Right ventricle myocardium inferior (tissue), 1 donor: ENCODE measurements at regions not wholly inside any gene's neighbourhood (a gene's known extent, or its start where the extent isn't known, plus 50 kb on each side); places are given as distances from the start of the nearest gene placed in this dataset.
"Not testable (repeated sequence)": the region's sequence is repeated elsewhere in the genome, so short reads cannot be mapped to it uniquely, and the experiment has no call there.

Experiments used
- ATAC-seq: fragments of 200-7000 bp; cut with Tn5 transposase; one replicate; pipeline ENCODE4 v1.9.1; 2020; ENCODE audit warnings: mild to moderate bottlenecking, moderate library complexity
- DNase-seq: peaks from one replicate; pipeline ENCODE4 v3.0.0; 2021; ENCODE audit errors: missing footprints
- intact Hi-C: fragments of 100-400 bp; cut with DNase I; formaldehyde crosslinking; loops from one replicate; pipeline ENCODE4 v1.11.0; 2022
- donor health status: DM: no; HTN: yes; CAD: no; lungs with severe emphysema.

GRCh38 chr13:30816736-30817135 is 81.4 kb downstream of the ALOX5AP start:
- intact Hi-C loops, result no loop called here
- ATAC-seq (no peak), DNase-seq (no peak)

DNA sequence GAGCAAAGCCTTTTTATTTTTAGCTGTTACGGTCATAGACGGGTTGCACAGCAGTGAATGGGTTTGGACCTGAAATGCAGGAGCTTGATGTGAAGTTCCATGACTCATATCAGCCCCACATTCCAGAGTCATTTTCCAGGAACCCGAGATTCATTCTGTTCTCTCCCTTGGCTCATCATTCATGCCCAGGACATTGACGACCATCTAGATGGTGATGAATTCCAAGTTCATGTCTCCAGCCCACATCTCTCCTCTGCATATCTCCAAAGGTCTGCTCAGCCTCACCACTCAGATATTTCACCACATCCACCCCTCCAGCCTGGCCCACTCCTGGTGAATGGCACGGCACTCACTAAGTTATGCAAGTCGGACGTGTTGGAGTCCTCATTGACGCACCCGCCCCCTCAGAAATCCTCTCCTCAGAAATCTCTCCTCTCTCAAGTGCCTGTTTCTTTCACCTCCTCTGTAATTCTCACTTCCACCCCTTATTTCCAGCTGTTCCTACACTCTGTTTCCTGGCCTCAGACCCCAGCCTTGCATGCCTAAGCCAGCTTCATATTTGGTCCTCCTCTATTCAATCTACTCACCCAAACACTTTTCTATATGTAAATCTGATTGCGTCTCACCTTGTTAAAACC is 83.1 kb downstream of the ALOX5AP start:
- DNase-seq, result no peak
- intact Hi-C loops, result no loop called here
- ATAC-seq, result peak; percentile 69

DNA sequence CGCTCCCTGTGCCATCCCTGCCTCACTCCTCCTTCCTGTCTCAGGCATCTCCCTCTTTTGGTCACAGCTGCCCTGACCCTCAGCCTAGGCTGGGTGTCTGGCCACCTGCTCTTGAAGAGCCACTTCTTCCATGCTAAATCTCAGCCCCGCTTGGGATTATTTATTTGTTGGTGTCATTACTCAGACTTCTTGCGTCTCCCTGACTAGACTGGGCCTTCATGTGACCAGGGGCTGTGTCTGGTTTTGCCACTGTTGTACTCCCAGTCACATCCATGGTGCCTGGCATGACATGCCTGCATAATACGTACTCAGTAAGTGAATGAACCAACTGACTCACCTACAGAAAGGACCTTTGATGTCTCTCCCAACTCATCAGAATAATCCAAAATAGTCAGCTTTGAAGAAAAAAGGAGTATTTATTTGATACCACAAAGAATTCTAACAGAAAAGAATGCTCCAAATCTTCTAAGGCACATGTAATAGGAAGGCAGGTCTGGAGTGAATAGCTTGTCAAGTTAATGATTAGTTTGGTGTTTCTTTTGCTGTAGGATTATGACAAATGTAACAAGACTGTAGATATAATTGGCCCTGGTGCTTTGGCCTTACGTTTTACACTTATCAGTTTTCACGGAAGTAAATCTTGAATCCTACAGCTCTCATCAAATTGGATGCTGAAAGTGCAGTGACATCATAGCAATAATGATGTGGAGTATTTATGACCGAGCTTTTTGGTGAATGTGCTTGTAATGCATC is 84.0 kb downstream of the ALOX5AP start:
- DNase-seq (no peak), ATAC-seq (no peak)
- intact Hi-C loops, result no loop called here

DNA sequence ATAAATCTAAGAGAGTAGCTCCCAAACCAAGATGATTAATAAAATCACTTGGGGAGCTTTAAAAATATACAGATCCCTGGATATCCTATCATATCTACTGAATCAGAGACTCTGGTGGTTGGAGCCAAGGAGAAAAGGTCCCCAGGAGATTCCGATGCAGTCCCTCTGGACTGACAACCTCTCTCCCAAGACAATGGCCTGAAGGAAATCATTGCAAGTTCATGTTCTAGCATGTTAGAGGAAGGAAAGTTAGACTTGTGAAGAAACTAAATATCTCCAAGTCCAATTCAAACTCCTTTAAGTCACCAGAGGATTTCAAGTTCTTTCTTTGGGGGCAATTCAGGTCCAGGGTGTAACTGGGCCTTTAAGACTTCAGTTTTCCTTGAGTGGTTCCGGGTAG is 84.7 kb upstream of the MEDAG start:
- intact Hi-C loops, result no loop called here
- ATAC-seq, result no peak
- no peak for DNase-seq

- no peak for DNase-seq
- intact Hi-C loops, result no loop called here
- no peak for ATAC-seq
Observed at GRCh38 chr13:30824651-30825050, 81.4 kb upstream of the MEDAG start.

DNA sequence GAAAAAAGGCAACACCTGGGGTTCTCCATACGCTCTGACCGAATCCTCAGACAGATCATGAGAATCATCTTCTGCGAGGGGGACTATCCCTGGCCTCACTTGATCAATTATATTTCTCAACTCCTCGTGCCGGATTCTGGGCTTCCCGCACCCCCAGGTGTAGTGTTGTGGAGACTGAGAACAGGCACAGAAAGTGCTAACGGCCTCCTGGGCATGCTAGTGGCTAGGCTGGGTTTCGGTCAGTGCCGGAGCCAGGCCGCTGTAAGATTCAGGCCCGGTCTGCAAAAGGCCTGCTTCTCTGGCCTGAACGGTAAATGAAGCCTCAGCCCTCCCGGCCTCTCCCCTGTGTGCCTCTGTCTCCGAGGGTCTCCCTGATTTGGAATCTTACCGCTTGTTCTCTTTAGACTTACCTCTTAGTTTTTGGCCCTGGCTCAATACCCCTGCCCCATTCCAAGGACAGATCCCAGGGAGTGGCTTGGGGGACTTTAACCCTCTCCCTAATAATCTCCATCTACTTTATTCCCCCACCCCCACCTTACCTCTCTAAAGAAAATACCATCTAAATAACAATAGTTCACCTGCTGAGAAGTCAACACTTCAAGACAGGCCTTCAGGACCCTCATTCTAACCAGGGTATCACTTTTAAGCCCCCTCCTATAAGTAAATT is 79.0 kb upstream of the MEDAG start:
- ATAC-seq (no peak), DNase-seq (no peak)
- intact Hi-C loops, result no loop called here

DNA sequence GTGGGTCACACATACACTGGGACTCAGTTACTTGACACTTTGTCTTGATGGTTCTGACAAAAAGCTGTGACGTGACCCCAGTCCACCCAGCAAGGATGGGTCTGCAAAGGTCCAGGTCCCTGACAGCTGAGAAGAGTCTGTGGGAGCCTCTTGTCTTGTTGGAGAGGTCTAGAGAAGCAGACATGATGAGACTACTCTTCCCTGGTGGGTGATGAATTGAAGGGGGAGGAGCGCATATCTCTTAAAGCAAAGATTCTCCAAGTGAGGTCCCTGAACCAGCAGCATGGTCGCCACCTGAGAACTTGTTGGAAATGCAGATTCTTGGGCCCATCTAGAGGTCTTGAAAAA is 78.5 kb upstream of the MEDAG start:
- DNase-seq (no peak), ATAC-seq (no peak)
- intact Hi-C loops, result no loop called here

DNA sequence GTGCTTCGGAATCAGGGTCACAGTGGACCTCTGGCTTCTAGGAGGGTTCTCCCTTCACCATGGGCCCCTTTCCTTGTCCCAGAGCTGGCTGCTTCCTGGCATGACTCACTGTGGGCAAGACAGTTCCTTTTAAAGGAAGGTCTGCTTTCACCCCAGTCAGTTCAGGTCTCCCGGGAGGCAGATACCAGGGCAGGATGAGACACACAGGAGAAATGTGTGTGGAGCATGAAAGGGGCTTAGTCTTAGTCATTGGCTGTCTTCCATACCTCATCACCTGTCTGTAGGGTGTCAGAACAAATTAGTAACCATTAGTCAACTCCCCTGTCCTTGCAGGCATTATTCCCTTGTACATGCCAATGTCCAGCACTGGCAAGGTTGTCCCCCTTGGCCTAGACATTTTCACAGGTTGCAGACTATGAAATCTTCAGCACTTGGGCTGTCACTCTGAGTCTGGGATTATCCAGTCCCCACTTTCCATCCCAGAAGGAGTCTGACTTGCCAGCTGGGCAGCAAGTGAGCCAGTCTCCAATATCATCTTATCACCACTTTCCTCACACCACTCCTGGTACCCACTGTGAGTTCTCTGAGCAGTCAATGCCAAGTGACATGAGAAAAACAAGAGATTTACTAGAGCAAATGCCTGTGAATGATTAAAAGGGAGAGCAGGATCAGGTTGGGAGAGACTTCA is 76.8 kb upstream of the MEDAG start:
- DNase-seq (no peak), ATAC-seq (no peak)
- intact Hi-C loops, result no loop called here

- ATAC-seq (no peak), DNase-seq (no peak)
- intact Hi-C loops, result no loop called here
Observed at GRCh38 chr13:30829833-30830637, 76.0 kb upstream of the MEDAG start.

- DNase-seq (no peak), ATAC-seq (no peak)
- intact Hi-C loops, result no loop called here
Observed at GRCh38 chr13:30830638-30830965, 75.5 kb upstream of the MEDAG start.

GRCh38 chr13:30831515-30831914 is 74.6 kb upstream of the MEDAG start:
- DNase-seq, result no peak
- no peak for ATAC-seq
- intact Hi-C loops, result no loop called here

DNA sequence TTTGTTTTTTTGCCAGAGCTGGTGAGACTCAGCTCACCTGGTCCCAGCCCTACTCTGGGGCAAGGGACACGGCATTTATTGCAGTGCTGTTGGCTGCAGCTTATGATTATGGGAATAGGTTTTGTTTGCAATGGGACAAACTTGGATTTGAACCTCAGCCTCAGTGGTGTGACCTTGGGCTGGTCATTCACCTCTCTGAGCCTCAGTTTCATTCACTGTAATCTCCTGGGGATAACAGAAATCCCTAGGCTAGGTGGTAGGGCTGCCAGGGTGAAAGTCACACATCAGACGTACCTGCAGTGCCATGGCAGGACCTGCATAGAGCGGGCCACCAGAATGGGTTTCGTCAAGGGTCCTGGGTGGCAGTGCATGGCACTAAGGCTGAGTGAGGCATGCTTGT is 73.7 kb upstream of the MEDAG start:
- intact Hi-C loops, result no loop called here
- DNase-seq (no peak), ATAC-seq (no peak)

DNA sequence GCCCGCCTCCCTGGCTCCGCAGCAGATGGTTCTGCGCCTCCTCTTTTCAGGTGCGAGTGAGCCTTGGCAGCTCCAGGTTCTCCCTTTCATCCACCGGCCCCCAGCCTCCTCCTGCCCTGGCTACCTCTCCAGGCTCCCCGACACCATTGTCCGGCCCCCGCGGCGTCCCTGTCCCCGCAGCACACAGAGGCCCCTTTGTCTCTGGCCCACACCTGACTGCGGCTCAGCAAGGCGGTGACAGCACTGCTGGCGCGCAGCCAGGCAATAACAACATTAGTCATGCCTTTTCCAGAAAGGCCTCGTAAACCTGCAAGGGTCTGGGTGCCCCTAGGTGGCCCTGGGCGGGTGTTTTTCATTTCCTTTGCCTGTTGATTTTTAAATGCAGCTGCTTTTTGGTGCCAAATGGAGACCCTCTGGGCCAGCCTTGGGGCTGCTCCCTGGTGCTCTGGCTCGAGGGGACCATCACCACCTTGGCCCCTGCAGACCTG is 73.2 kb upstream of the MEDAG start:
- intact Hi-C loops, result no loop called here
- DNase-seq (no peak), ATAC-seq (no peak)

DNA sequence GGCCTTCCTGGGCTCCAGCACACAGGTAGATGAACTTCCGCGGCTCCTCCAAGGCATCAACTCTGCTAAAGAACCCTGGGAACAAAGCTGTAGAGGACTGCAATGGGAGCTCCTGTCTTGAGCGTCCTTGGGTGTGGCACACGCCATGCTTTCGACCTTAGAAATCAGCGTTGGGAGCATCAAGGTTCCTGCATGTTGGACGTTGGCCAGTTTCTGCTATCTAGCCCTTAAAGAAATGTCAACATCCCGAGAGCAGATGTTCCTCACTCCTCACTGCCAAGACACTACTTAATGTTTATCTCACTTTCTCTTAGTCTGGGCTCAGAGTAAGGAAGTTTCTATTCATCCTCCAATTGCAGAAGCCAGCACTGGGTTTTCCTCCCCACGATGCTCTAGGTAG is 70.6 kb upstream of the MEDAG start:
- no peak for ATAC-seq
- intact Hi-C loops, result no loop called here
- DNase-seq, result no peak

DNA sequence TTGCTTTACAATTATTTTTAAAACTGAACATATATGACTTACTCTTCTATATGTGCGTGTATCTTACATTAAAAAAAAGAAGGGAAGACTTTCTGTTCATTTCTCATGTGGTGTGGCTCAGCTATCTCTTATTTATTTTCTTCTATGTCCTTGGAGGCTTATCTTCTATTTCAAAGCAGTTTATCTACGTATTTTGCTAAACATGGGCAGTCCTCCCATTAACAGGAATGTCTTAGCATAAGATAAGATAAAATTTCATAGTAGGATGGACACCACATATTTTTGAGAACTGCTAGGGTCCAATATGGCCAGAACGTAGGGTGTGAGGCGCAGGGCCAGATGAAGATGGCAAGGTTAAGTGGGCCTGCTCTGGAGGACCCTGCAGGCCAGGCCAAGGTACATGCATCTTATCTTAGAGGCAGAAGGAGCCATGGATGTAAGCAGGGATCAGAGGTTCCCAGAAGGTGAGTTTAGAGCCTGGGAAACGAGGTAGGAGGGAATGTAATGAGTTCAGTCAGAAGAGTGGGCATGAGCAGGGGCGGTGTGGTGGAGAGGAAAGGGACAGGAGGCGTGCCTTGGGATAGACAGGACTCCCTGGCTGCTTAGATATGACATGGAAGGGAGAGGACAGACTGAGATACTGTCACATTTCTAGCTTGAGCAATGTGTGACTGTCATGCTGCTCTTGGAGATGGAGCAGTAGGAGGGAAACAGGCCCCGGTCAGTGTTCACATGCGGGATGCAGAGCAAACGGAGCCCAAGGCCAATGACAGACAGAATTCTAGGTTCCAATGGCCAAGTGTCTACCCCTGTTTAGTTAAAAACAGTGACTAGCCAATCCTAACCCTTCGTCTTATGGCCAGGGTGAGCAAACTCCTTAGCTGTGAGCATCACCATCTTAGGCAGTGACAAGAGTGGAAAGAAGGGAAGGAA is 68.6 kb upstream of the MEDAG start:
- ATAC-seq, result no peak
- no peak for DNase-seq
- intact Hi-C loops, result no loop called here

GRCh38 chr13:30839636-30840035 is 66.4 kb upstream of the MEDAG start:
- DNase-seq, intact Hi-C loops, ATAC-seq: not testable (repeated sequence)

- intact Hi-C loops, result no loop called here
- DNase-seq (no peak), ATAC-seq (no peak)
Observed at GRCh38 chr13:30840515-30840914, 65.6 kb upstream of the MEDAG start.

- DNase-seq (no peak), ATAC-seq (no peak)
- intact Hi-C loops, result no loop called here
Observed at GRCh38 chr13:30841154-30841553, 64.9 kb upstream of the MEDAG start.
